Mesenchymal stem cell (in vitro differentiated cells and primary cell): ENCODE measurements at regions not wholly inside any gene's neighbourhood (a gene's known extent, or its start where the extent isn't known, plus 50 kb on each side); places are given as distances from the start of the nearest gene placed in this dataset.
A peak's percentile ranks its signal among the peaks of the same experiment; 100 is the strongest.

Experiments
- DNase-seq: peaks from one replicate; pipeline ENCODE4 v3.0.0-alpha.2; 2013
- H2AFZ ChIP-seq: one replicate; pipeline ENCODE4 v1.6.1; 2013; ENCODE audit warnings: low read depth, mild to moderate bottlenecking, control low read depth, inconsistent platforms, low read length, moderate library complexity
- H2AK5ac ChIP-seq: 2 replicates; pipeline ENCODE4 v1.6.1; 2013; ENCODE audit warnings: low read length, moderate library complexity, mild to moderate bottlenecking, inconsistent platforms; ENCODE audit not compliant: severe bottlenecking
- H2BK120ac ChIP-seq: one replicate; pipeline ENCODE4 v1.6.1; 2013; ENCODE audit warnings: low read depth, mild to moderate bottlenecking, inconsistent platforms, low read length, moderate library complexity
- H2BK12ac ChIP-seq, 2 experiments: one replicate each; pipeline ENCODE4 v1.6.1; 2013; ENCODE audit warnings: inconsistent platforms in 2 of 2, low read length in 2 of 2, mild to moderate bottlenecking in 2 of 2, moderate library complexity in 2 of 2, control low read depth in 1 of 2
- H2BK15ac ChIP-seq: one replicate; pipeline ENCODE4 v1.6.1; 2013; ENCODE audit warnings: mild to moderate bottlenecking, low read depth, inconsistent platforms; ENCODE audit not compliant: poor library complexity, severe bottlenecking
- H2BK5ac ChIP-seq: 2 replicates; pipeline ENCODE4 v1.6.1; 2013; ENCODE audit warnings: low read depth, mild to moderate bottlenecking, low read length, control low read depth, inconsistent platforms; ENCODE audit not compliant: poor library complexity, severe bottlenecking
- H3K14ac ChIP-seq, 2 experiments: one replicate each; pipeline ENCODE4 v1.6.1; 2013; ENCODE audit warnings: inconsistent platforms in 2 of 2, low read length in 2 of 2, control low read depth in 1 of 2, mild to moderate bottlenecking in 1 of 2, moderate library complexity in 1 of 2
- H3K18ac ChIP-seq, 2 experiments: one replicate each; pipeline ENCODE4 v1.6.1; 2013; ENCODE audit warnings: inconsistent platforms in 2 of 2, low read length in 2 of 2, control low read depth in 1 of 2, low read depth in 1 of 2, mild to moderate bottlenecking in 1 of 2
- H3K23ac ChIP-seq, 2 experiments: one replicate each; pipeline ENCODE4 v1.6.1; 2013; ENCODE audit warnings: inconsistent platforms in 2 of 2, low read length in 2 of 2, mild to moderate bottlenecking in 2 of 2, moderate library complexity in 2 of 2, control low read depth in 1 of 2
- H3K27ac ChIP-seq: 2 replicates; pipeline ENCODE4 v1.5.1; 2013; ENCODE audit warnings: mild to moderate bottlenecking, moderate library complexity, low read length, control low read depth, inconsistent platforms; ENCODE audit not compliant: poor library complexity, severe bottlenecking
- H3K27me3 ChIP-seq, 2 experiments: 2 replicates each; pipeline versions ENCODE4 v1.6.1 to v1.7.0; 2013; ENCODE audit warnings: low read length in 2 of 2, mild to moderate bottlenecking in 2 of 2, moderate library complexity in 2 of 2, control low read depth in 1 of 2, inconsistent platforms in 1 of 2; ENCODE audit not compliant: control insufficient read depth in 1 of 2, insufficient read depth in 1 of 2
- H3K36me3 ChIP-seq, 2 experiments: 2 replicates each; pipeline versions ENCODE4 v1.6.1 to v1.7.0; 2013; ENCODE audit warnings: low read length in 2 of 2, control low read depth in 1 of 2, inconsistent platforms in 1 of 2, low read depth in 1 of 2, mild to moderate bottlenecking in 1 of 2; ENCODE audit not compliant: insufficient read depth in 2 of 2, control insufficient read depth in 1 of 2
- H3K4ac ChIP-seq, 2 experiments: one replicate each; pipeline ENCODE4 v1.6.1; 2013; ENCODE audit warnings: inconsistent platforms in 2 of 2, low read length in 2 of 2, mild to moderate bottlenecking in 2 of 2, moderate library complexity in 2 of 2, control low read depth in 1 of 2, low read depth in 1 of 2
- H3K4me1 ChIP-seq: 2 replicates; pipeline ENCODE4 v1.6.1; 2013; ENCODE audit warnings: low read depth, low read length, control low read depth; ENCODE audit not compliant: control insufficient read depth, insufficient read depth
- H3K4me2 ChIP-seq: 2 replicates; pipeline ENCODE4 v1.6.1; 2013; ENCODE audit warnings: low read length, mild to moderate bottlenecking, inconsistent platforms; ENCODE audit not compliant: poor library complexity, severe bottlenecking
- H3K4me3 ChIP-seq, 2 experiments: 2 replicates each; pipeline versions ENCODE4 v1.5.1 to v1.7.0; 2013; ENCODE audit warnings: low read length in 2 of 2, mild to moderate bottlenecking in 2 of 2, control low read depth in 1 of 2, low read depth in 1 of 2; ENCODE audit not compliant: insufficient read depth in 1 of 2
- H3K79me1 ChIP-seq: replicated peaks from 2 replicates; pipeline ENCODE4 v1.6.1; 2013; ENCODE audit warnings: mild to moderate bottlenecking, control low read depth, low read length, inconsistent platforms; ENCODE audit not compliant: poor library complexity, severe bottlenecking
- H3K9ac ChIP-seq: 2 replicates; pipeline ENCODE4 v1.7.0; 2013; ENCODE audit warnings: mild to moderate bottlenecking, low read length, moderate library complexity
- H3K9me3 ChIP-seq: 2 replicates; pipeline ENCODE4 v1.7.0; 2013; ENCODE audit warnings: mild to moderate bottlenecking, low read length; ENCODE audit not compliant: control insufficient read depth
- H4K8ac ChIP-seq: one replicate; pipeline ENCODE4 v1.6.1; 2013; ENCODE audit warnings: inconsistent platforms, mild to moderate bottlenecking, low read length, moderate library complexity
- H4K91ac ChIP-seq: one replicate; pipeline ENCODE4 v1.6.1; 2013; ENCODE audit warnings: mild to moderate bottlenecking, low read length, inconsistent platforms
- WGBS: methylation state at CpG from one replicate; pipeline ENCODE4 v1.1.7; 2013; ENCODE audit warnings: mixed read lengths; 5-methylcytosine and 5-hydroxymethylcytosine counted together

GRCh38 chr13:85527316-85527715 lies 271.9 kb downstream of the SLITRK6 start:
- Histone ChIP-seq H2BK5ac (no peak overlapping the region), H3K36me3 (no peaks in the 10 kb centered on the region), H2BK12ac (no peak overlapping the region), H2BK120ac (no peak overlapping the region), H2BK15ac (no peak overlapping the region), H3K4ac (no peak overlapping the region), H3K9me3 (no peaks in the 10 kb centered on the region), H3K4me2 (no peak overlapping the region), H3K14ac (no peak overlapping the region), H3K27me3 (no peaks in the 10 kb centered on the region), H4K8ac (no peak overlapping the region), H3K23ac (no peak overlapping the region), H3K27ac (no peak overlapping the region), H3K9ac (no peak overlapping the region), H2AFZ (no peak overlapping the region), H3K18ac (no peak overlapping the region), H3K4me1 (no peaks in the 10 kb centered on the region), H2AK5ac (no peak overlapping the region), H4K91ac (no peak overlapping the region), H3K4me3 (no peak overlapping the region), H3K79me1 (no peaks in the 10 kb centered on the region)
- DNase-seq: no peak
- WGBS: 100% methylated on average over 3 of the region's 4 CpGs

GRCh38 chr13:85525411-85525810 lies 273.8 kb downstream of the SLITRK6 start:
- H3K18ac ChIP-seq: no peak overlapping the region

GRCh38 chr13:85521657-85522056 lies 277.6 kb downstream of the SLITRK6 start:
- no peak overlapping the region for H2AK5ac ChIP-seq
- no peak overlapping the region for H3K4me3 ChIP-seq
- H3K18ac ChIP-seq: no peak overlapping the region
- H2BK12ac ChIP-seq: no peak overlapping the region
- H2AFZ ChIP-seq: no peak overlapping the region
- no peak overlapping the region for H4K91ac ChIP-seq
- H3K4me2 ChIP-seq: no peak overlapping the region
- no peak overlapping the region for H3K9ac ChIP-seq
- no peak overlapping the region for H3K27ac ChIP-seq
- H3K14ac ChIP-seq: no peak overlapping the region
- H3K4ac ChIP-seq: no peak overlapping the region
- H2BK5ac ChIP-seq: no peak overlapping the region
- no peaks in the 10 kb centered on the region for H3K27me3 ChIP-seq
- no peak overlapping the region for H2BK15ac ChIP-seq
- H3K4me1 ChIP-seq: no peaks in the 10 kb centered on the region
- no peak overlapping the region for H4K8ac ChIP-seq
- no CpG with 5 or more reads among the region's 2 CpGs for WGBS
- no peaks in the 10 kb centered on the region for H3K79me1 ChIP-seq
- no peak overlapping the region for H2BK120ac ChIP-seq
- no peak for DNase-seq
- H3K23ac ChIP-seq: no peak overlapping the region
- H3K9me3 ChIP-seq: no peaks in the 10 kb centered on the region
- no peaks in the 10 kb centered on the region for H3K36me3 ChIP-seq

More at GRCh38 chr13:85525411-85525810, 273.8 kb downstream of the SLITRK6 start:
- Histone ChIP-seq H2AFZ (no peak overlapping the region), H3K4ac (no peak overlapping the region), H3K36me3 (no peaks in the 10 kb centered on the region), H2BK5ac (no peak overlapping the region), H3K4me3 (peak overlapping the region in 1 of 2 experiments; percentile 55), H2BK12ac (no peak overlapping the region), H3K9ac (peak overlapping the region; percentile 14), H3K9me3 (no peaks in the 10 kb centered on the region), H3K14ac (no peak overlapping the region), H3K27ac (no peak overlapping the region), H2BK15ac (no peak overlapping the region), H3K23ac (no peak overlapping the region), H3K4me1 (no peaks in the 10 kb centered on the region), H4K8ac (no peak overlapping the region), H2BK120ac (no peak overlapping the region), H4K91ac (no peak overlapping the region), H3K27me3 (no peaks in the 10 kb centered on the region), H3K4me2 (no peak overlapping the region), H3K79me1 (no peaks in the 10 kb centered on the region), H2AK5ac (no peak overlapping the region)
- WGBS: 91% methylated on average over 1 of the region's 2 CpGs
- DNase-seq: peak; percentile 3

- H3K79me1 ChIP-seq: no peaks in the 10 kb centered on the region
- no peak overlapping the region for H3K14ac ChIP-seq
- H2AFZ ChIP-seq: no peak overlapping the region
- no peaks in the 10 kb centered on the region for H3K4me1 ChIP-seq
- no peak overlapping the region for H3K23ac ChIP-seq
- no peak overlapping the region for H2BK12ac ChIP-seq
- H3K4ac ChIP-seq: no peak overlapping the region
- no peaks in the 10 kb centered on the region for H3K27me3 ChIP-seq
- H2BK120ac ChIP-seq: no peak overlapping the region
- no peak overlapping the region for H2BK5ac ChIP-seq
- H3K4me3 ChIP-seq: no peak overlapping the region
- H3K18ac ChIP-seq: no peak overlapping the region
- no peak overlapping the region for H3K27ac ChIP-seq
- H4K91ac ChIP-seq: no peak overlapping the region
- H3K9ac ChIP-seq: no peak overlapping the region
- no peak overlapping the region for H3K4me2 ChIP-seq
- H3K36me3 ChIP-seq: no peaks in the 10 kb centered on the region
- no peak overlapping the region for H4K8ac ChIP-seq
- DNase-seq: peak; percentile 26
- no peak overlapping the region for H2BK15ac ChIP-seq
- no peaks in the 10 kb centered on the region for H3K9me3 ChIP-seq
- no peak overlapping the region for H2AK5ac ChIP-seq
Measured at GRCh38 chr13:85520445-85520844, 278.8 kb downstream of the SLITRK6 start.
